Adrenal gland (tissue), 9 donors: ENCODE measurements at regions not wholly inside any gene's neighbourhood (a gene's known extent, or its start where the extent isn't known, plus 50 kb on each side); places are given as distances from the start of the nearest gene placed in this dataset.

Experiments used
- DNase-seq, 7 donors: peaks; one replicate each; pipeline ENCODE4 v3.0.0-alpha.2; 2019 to 2020
- H3K27ac ChIP-seq, 5 donors: fragments of 200-600 bp; sonication (generic) in 4 of 5; 1 replicate in 3 of 5; 2 replicates in 2 of 5; pipeline versions ENCODE4 v1.5.1 to v1.8.0; 2016 to 2020; ENCODE audit warnings: mild to moderate bottlenecking in 1 of 5
- H3K27me3 ChIP-seq: fragments of 200-600 bp; 2 replicates; pipeline ENCODE4 v1.8.0; 2021
- H3K36me3 ChIP-seq, 2 donors: fragments of 200-600 bp; replicated peaks in 1 of 2; 1 replicate in 1 of 2; 2 replicates in 1 of 2; pipeline versions ENCODE4 v1.5.1 to v1.8.0; 2018 to 2022
- H3K4me1 ChIP-seq, 2 donors: fragments of 200-600 bp; replicated peaks in 1 of 2; 1 replicate in 1 of 2; 2 replicates in 1 of 2; pipeline versions ENCODE4 v1.5.1 to v1.8.0; 2018 to 2021
- H3K4me3 ChIP-seq, 4 donors: fragments of 200-600 bp; sonication (generic) in 3 of 4; one replicate each; pipeline ENCODE4 v1.5.1; 2016 to 2018
- H3K9me3 ChIP-seq, 3 donors: fragments of 200-600 bp; sonication (generic) in 1 of 3; replicated peaks in 1 of 3; 1 replicate in 2 of 3; 2 replicates in 1 of 3; pipeline versions ENCODE4 v1.5.1 to v1.8.0; 2016 to 2021
- CTCF ChIP-seq, 6 experiments: fragments of 450-650 bp in 4 of 6; fragments of 200-600 bp in 2 of 6; sonication (generic) in 1 of 6; IDR thresholded peaks; 1 replicate in 5 of 6; 2 replicates in 1 of 6; pipeline versions ENCODE4 v1.5.1 to v1.8.0; 2016 to 2021; ENCODE audit warnings: antibody characterized with exemption in 6 of 6, mild to moderate bottlenecking in 2 of 6, moderate library complexity in 1 of 6
- POLR2A ChIP-seq, 2 donors: fragments of 450-650 bp; IDR thresholded peaks; one replicate each; pipeline ENCODE4 v1.6.1; 2017; ENCODE audit warnings: antibody characterized with exemption in 2 of 2, mild to moderate bottlenecking in 2 of 2, moderate library complexity in 1 of 2
- whole genome bisulfite sequencing, 4 donors: extraction: QIAGEN DNeasy Blood & Tissue Kit in 2 of 4; methylation state at CpG; one replicate each; pipeline versions ENCODE4 v1.1.5 to v1.1.7; 2013 to 2017; 5-methylcytosine and 5-hydroxymethylcytosine counted together
- intact Hi-C, 2 donors: fragments of 100-400 bp; cut with DNase I; formaldehyde crosslinking; loops; one replicate each; pipeline versions ENCODE4 v1.14.1 to v1.15.0; 2022 to 2023
- donor health status: healthy with polysubstance abuse.
- donor health status: Bipolar disorder and iron deficiency.
- donor health status: DM: yes; HTN: yes; CAD: no.
- donor health status: DM: no; HTN: no; CAD: no.
- donor health status: DM: no; HTN: no; CAD: no.

GRCh38 chr16:51907680-51908079, 639.3 kb downstream of the TOX3 start:
- Histone ChIP-seq H3K36me3 (no peaks in the 10 kb centered on the region), H3K4me1 (no peaks in the 10 kb centered on the region), H3K27me3 (no peaks in the 10 kb centered on the region), H3K27ac (no peak overlapping the region), H3K9me3 (no peaks in the 10 kb centered on the region), H3K4me3 (no peak overlapping the region)
- TF ChIP-seq POLR2A (IDR thresholded peaks at IDR 0.05), result no peak
- no peak for TF ChIP-seq CTCF (IDR thresholded peaks at IDR 0.05)
- intact Hi-C loops, result no loop called here
- no peak for DNase-seq

- H3K4me3 ChIP-seq, result no peak overlapping the region
- TF ChIP-seq POLR2A (IDR thresholded peaks at IDR 0.05) (no peak), CTCF (IDR thresholded peaks at IDR 0.05) (no peak)
- intact Hi-C loops, result no loop called here
- DNase-seq, result no peak
- no peaks in the 10 kb centered on the region for H3K4me1 ChIP-seq
- 76 to 85% (median 81%) methylated on average over 3 of the region's 3 CpGs for WGBS, 4 donors
- H3K27ac ChIP-seq, result no peak overlapping the region
- H3K9me3 ChIP-seq, result no peaks in the 10 kb centered on the region
- H3K36me3 ChIP-seq, result no peaks in the 10 kb centered on the region
- no peaks in the 10 kb centered on the region for H3K27me3 ChIP-seq
These were observed 646.6 kb downstream of the TOX3 start for GRCh38 chr16:51900221-51900780.

- H3K27me3 ChIP-seq, result no peaks in the 10 kb centered on the region
- DNase-seq, result no peak
- no peaks in the 10 kb centered on the region for H3K36me3 ChIP-seq
- H3K27ac ChIP-seq, result no peak overlapping the region
- H3K4me3 ChIP-seq, result no peak overlapping the region
- H3K4me1 ChIP-seq, result no peaks in the 10 kb centered on the region
- H3K9me3 ChIP-seq, result no peaks in the 10 kb centered on the region
- TF ChIP-seq CTCF (IDR thresholded peaks at IDR 0.05), result no peak
- intact Hi-C loops, result no loop called here
These were observed 648.1 kb downstream of the TOX3 start for GRCh38 chr16:51898872-51899271.

GRCh38 chr16:51896013-51896412, 650.9 kb downstream of the TOX3 start:
- Histone ChIP-seq H3K9me3 (no peaks in the 10 kb centered on the region), H3K4me3 (no peak overlapping the region), H3K27me3 (no peaks in the 10 kb centered on the region), H3K36me3 (no peaks in the 10 kb centered on the region), H3K4me1 (no peaks in the 10 kb centered on the region), H3K27ac (no peak overlapping the region)
- TF ChIP-seq POLR2A (IDR thresholded peaks at IDR 0.05), result no peak
- TF ChIP-seq CTCF (IDR thresholded peaks at IDR 0.05), result no peak
- intact Hi-C loops, result no loop called here
- WGBS, 4 donors, result 77 to 94% (median 89%) methylated on average over 2 of the region's 2 CpGs
- no peak for DNase-seq
